HepG2 (cell line): ENCODE measurements at regions not wholly inside any gene's neighbourhood (a gene's known extent, or its start where the extent isn't known, plus 50 kb on each side); places are given as distances from the start of the nearest gene placed in this dataset.

Experiments
- ATAC-seq: fragments of 200-7000 bp; cut with Tn5 transposase; 3 replicates; pipeline ENCODE4 v1.9.1; 2020; ENCODE audit warnings: mild to moderate bottlenecking, moderate library complexity
- BruUV-seq: library from RNA; stranded (reverse); fragments of 400-500 nt; replicated peaks from 2 replicates; lab custom pipeline; 2021; lab: Mats Ljungman, UMichigan
- CTCF ChIA-PET: fragments of 300-600 bp; formaldehyde crosslinking; extraction: SDS; loops from one replicate; lab custom pipeline; 2021; ENCODE audit warnings: low total read pairs, inconsistent platforms, low intra/inter-chr PET ratio; lab: Yijun Ruan, JAX
- POLR2A ChIA-PET: fragments of 350-600 bp; sonication (Branson Sonifier 250); formaldehyde crosslinking; loops from one replicate; lab custom pipeline; 2020; ENCODE audit warnings: antibody characterized with exemption, inconsistent platforms; lab: Yijun Ruan, JAX
- DNase-seq: peaks from one replicate; pipeline ENCODE4 v3.0.0-alpha.2; 2015; ENCODE audit warnings: low spot score
- FAIRE-seq: peaks from 3 replicates; lab custom pipeline; 2011; peaks lifted over from hg19 to GRCh38; lab: Jason Lieb, UNC
- H2AFZ ChIP-seq: one replicate; pipeline ENCODE4 v1.6.1; 2011; ENCODE audit warnings: low read length, inconsistent platforms
- H3K27ac ChIP-seq: fragments of 300-600 bp; 3 replicates; pipeline ENCODE4 v1.8.0; 2011; ENCODE audit warnings: mixed run types, mild to moderate bottlenecking, mixed read lengths, low read length, inconsistent platforms; ENCODE audit not compliant: insufficient read depth; ENCODE audit errors: extremely low read length
- H3K27me3 ChIP-seq, 2 experiments: fragments of 200-600 bp in 1 of 2; 2 replicates in 1 of 2; 3 replicates in 1 of 2; pipeline versions ENCODE4 v1.6.0 to v1.8.0; 2011; ENCODE audit warnings: low read length in 2 of 2, mild to moderate bottlenecking in 2 of 2, moderate library complexity in 2 of 2, inconsistent platforms in 1 of 2; ENCODE audit not compliant: insufficient read depth in 2 of 2, control insufficient read depth in 1 of 2
- H3K36me3 ChIP-seq, 2 experiments: fragments of 200-600 bp in 1 of 2; replicated peaks in 1 of 2; 2 replicates in 1 of 2; 3 replicates in 1 of 2; pipeline versions ENCODE4 v1.5.1 to v1.8.0; 2011; ENCODE audit warnings: low read length in 2 of 2, inconsistent platforms in 1 of 2; ENCODE audit not compliant: insufficient read depth in 2 of 2, control insufficient read depth in 1 of 2
- H3K4me1 ChIP-seq: 2 replicates; pipeline ENCODE4 v1.5.1; 2012; ENCODE audit warnings: low read length, inconsistent platforms; ENCODE audit not compliant: insufficient read depth
- H3K4me2 ChIP-seq: 2 replicates; pipeline ENCODE4 v1.6.0; 2011; ENCODE audit warnings: low read depth, low read length, inconsistent platforms
- H3K4me3 ChIP-seq, 3 experiments: fragments of 200-600 bp in 1 of 3; sonication (generic), shearing (Covaris generic) in 1 of 3; replicated peaks in 1 of 3; 2 replicates each; pipeline ENCODE4 v1.5.1; 2011 to 2016; ENCODE audit warnings: low read length in 3 of 3, inconsistent platforms in 2 of 3, low read depth in 2 of 3, mild to moderate bottlenecking in 2 of 3, control low read depth in 1 of 3, mixed read lengths in 1 of 3; ENCODE audit not compliant: insufficient read depth in 1 of 3
- H3K79me2 ChIP-seq: one replicate; pipeline ENCODE4 v1.6.1; 2011; ENCODE audit warnings: low read length, inconsistent platforms; ENCODE audit not compliant: insufficient read depth
- H3K9ac ChIP-seq: 2 replicates; pipeline ENCODE4 v1.6.0; 2011; ENCODE audit warnings: mild to moderate bottlenecking, low read depth, low read length, inconsistent platforms; ENCODE audit not compliant: insufficient read depth
- H3K9me3 ChIP-seq: 2 replicates; pipeline ENCODE4 v1.5.1; 2012; ENCODE audit warnings: mild to moderate bottlenecking, low read length
- H4K20me1 ChIP-seq: 2 replicates; pipeline ENCODE4 v1.6.0; 2011; ENCODE audit warnings: inconsistent platforms, mild to moderate bottlenecking, low read length, moderate library complexity; ENCODE audit not compliant: insufficient read depth
- ARNT2 ChIP-seq: sonication (generic); formaldehyde crosslinking; IDR thresholded peaks from 2 replicates; pipeline ENCODE4 v1.8.0; 2022; ENCODE audit warnings: mild to moderate bottlenecking, low read depth, missing genetic modification reagents, moderate library complexity
- MTF2 ChIP-seq: sonication (generic); formaldehyde crosslinking; IDR thresholded peaks from 2 replicates; pipeline ENCODE4 v1.5.0; 2020; ENCODE audit warnings: missing genetic modification reagents, borderline replicate concordance
- MXD4 ChIP-seq: IDR thresholded peaks from 2 replicates; pipeline ENCODE4 v1.6.1; 2016; ENCODE audit warnings: mild to moderate bottlenecking, missing biosample characterization, missing genetic modification reagents
- TAF15 ChIP-seq: fragments of 200-400 bp; formaldehyde crosslinking; IDR thresholded peaks from one replicate; pipeline ENCODE4 v1.6.1; 2018; ENCODE audit warnings: mild to moderate bottlenecking, low read depth, low read length; ENCODE audit not compliant: poor library complexity, severe bottlenecking
- ZNF564 ChIP-seq: sonication (generic); formaldehyde crosslinking; IDR thresholded peaks from 2 replicates; pipeline ENCODE4 v1.8.1; 2023; ENCODE audit warnings: mild to moderate bottlenecking, missing genetic modification reagents
- ZNF572 ChIP-seq: sonication (generic); formaldehyde crosslinking; IDR thresholded peaks from 2 replicates; pipeline ENCODE4 v1.5.1; 2020; ENCODE audit warnings: mild to moderate bottlenecking, missing genetic modification reagents
- ZNF605 ChIP-seq: sonication (generic); formaldehyde crosslinking; IDR thresholded peaks from 2 replicates; pipeline ENCODE4 v1.8.0; 2022; ENCODE audit warnings: mild to moderate bottlenecking, missing genetic modification reagents
- ZNF616 ChIP-seq: sonication (generic); formaldehyde crosslinking; IDR thresholded peaks from 2 replicates; pipeline ENCODE4 v1.5.0; 2020; ENCODE audit warnings: low read depth, mild to moderate bottlenecking, missing genetic modification reagents
- WGBS: methylation state at CpG from one replicate; pipeline ENCODE4 v1.1.6; 2017; ENCODE audit warnings: low lambda C conversion rate; 5-methylcytosine and 5-hydroxymethylcytosine counted together
- in situ Hi-C: cut with HindIII; loops from 2 replicates; pipeline ENCODE4 v1.10.0; 2017; ENCODE audit warnings: low pct_unique_long_range_greater_than_20kb; ENCODE audit not compliant: extremely low pct_ligation_motif_present
- intact Hi-C: fragments of 100-400 bp; cut with micrococcal nuclease; formaldehyde crosslinking; loops from one replicate; pipeline ENCODE4 v1.10.0; 2022; ENCODE audit not compliant: unreplicated experiment
- TF ChIP-seq, protein P1 (sequence below), 2 experiments: sonication (generic) in 1 of 2; formaldehyde crosslinking in 1 of 2; IDR thresholded peaks; 2 replicates each; pipeline versions ENCODE4 v1.5.1 to v1.6.1; 2011 to 2020; ENCODE audit warnings: borderline replicate concordance in 1 of 2, low read depth in 1 of 2, low read length in 1 of 2, mild to moderate bottlenecking in 1 of 2, missing genetic modification reagents in 1 of 2, moderate library complexity in 1 of 2
- TF ChIP-seq, protein P2 (sequence below): sonication (generic); formaldehyde crosslinking; IDR thresholded peaks from 2 replicates; pipeline ENCODE4 v1.4.0; 2020; ENCODE audit warnings: mild to moderate bottlenecking, missing genetic modification reagents
- TF ChIP-seq, protein P3 (sequence below): sonication (generic); formaldehyde crosslinking; IDR thresholded peaks from 2 replicates; pipeline ENCODE4 v1.4.0; 2020; ENCODE audit warnings: missing genetic modification reagents, borderline replicate concordance

- TF ChIP-seq MXD4 (CRISPR knock-in tag), result no peak
These were observed 411.7 kb upstream of the FZD8 start (continued) for GRCh38 chr10:36053775-36054174.

DNA sequence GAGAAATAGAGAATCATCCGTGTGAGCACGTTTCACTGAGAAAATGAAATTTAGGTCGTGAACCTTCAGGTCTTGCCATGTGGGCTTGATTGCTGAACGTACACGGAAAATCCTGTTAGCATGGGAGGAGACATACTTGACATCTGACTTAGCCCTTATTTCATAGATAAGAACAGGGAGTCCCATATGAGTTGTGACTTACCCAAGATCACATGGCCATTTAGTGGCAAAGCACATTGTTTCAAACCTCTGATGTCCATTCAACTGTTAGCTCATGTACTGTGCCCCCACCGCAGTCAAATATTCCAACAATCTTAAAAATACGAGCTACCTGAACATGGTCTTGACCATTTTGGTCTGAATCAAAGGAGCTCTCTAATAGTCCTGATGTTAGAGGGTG is 411.2 kb upstream of the FZD8 start:
- FAIRE-seq (no peak), DNase-seq (no peak), ATAC-seq (no peak)
- ChIA-PET CTCF (no interaction called here), POLR2A (no interaction called here)
- Histone ChIP-seq H3K27me3 (no peaks in the 10 kb centered on the region), H3K9ac (no peak overlapping the region), H3K79me2 (no peaks in the 10 kb centered on the region), H3K4me3 (no peak overlapping the region), H2AFZ (no peak overlapping the region), H3K4me2 (no peak overlapping the region), H3K36me3 (no peaks in the 10 kb centered on the region), H3K4me1 (no peaks in the 10 kb centered on the region), H4K20me1 (no peaks in the 10 kb centered on the region), H3K27ac (no peak overlapping the region), H3K9me3 (peaks cover 7% of the 10 kb centered on the region)
- intact Hi-C loops (no loop called here), in situ Hi-C loops (no loop called here)
- 8% methylated on average over 7 of the region's 7 CpGs for WGBS
- BruUV-seq, result no TSS peak
- no peak for TF ChIP-seq ZNF616 (CRISPR knock-in tag)
- no peak for TF ChIP-seq ZNF605 (CRISPR knock-in tag)
- TF ChIP-seq, protein P1, sequence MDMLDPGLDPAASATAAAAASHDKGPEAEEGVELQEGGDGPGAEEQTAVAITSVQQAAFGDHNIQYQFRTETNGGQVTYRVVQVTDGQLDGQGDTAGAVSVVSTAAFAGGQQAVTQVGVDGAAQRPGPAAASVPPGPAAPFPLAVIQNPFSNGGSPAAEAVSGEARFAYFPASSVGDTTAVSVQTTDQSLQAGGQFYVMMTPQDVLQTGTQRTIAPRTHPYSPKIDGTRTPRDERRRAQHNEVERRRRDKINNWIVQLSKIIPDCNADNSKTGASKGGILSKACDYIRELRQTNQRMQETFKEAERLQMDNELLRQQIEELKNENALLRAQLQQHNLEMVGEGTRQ (IDR thresholded peaks at IDR 0.05; ENCODE audit: low read depth, low read length), result no peak
- TF ChIP-seq, protein P1 (CRISPR knock-in tag; IDR thresholded peaks at IDR 0.05; ENCODE audit: borderline replicate concordance), result no peak
- TF ChIP-seq, protein P2, sequence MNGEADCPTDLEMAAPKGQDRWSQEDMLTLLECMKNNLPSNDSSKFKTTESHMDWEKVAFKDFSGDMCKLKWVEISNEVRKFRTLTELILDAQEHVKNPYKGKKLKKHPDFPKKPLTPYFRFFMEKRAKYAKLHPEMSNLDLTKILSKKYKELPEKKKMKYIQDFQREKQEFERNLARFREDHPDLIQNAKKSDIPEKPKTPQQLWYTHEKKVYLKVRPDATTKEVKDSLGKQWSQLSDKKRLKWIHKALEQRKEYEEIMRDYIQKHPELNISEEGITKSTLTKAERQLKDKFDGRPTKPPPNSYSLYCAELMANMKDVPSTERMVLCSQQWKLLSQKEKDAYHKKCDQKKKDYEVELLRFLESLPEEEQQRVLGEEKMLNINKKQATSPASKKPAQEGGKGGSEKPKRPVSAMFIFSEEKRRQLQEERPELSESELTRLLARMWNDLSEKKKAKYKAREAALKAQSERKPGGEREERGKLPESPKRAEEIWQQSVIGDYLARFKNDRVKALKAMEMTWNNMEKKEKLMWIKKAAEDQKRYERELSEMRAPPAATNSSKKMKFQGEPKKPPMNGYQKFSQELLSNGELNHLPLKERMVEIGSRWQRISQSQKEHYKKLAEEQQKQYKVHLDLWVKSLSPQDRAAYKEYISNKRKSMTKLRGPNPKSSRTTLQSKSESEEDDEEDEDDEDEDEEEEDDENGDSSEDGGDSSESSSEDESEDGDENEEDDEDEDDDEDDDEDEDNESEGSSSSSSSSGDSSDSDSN (CRISPR knock-in tag), result no peak
- TF ChIP-seq TAF15, result no peak
- TF ChIP-seq ARNT2 (CRISPR knock-in tag), result no peak
- no peak for TF ChIP-seq ZNF572 (CRISPR knock-in tag)
- no peak for TF ChIP-seq MTF2 (CRISPR knock-in tag)
- TF ChIP-seq ZNF564 (CRISPR knock-in tag), result no peak
- TF ChIP-seq, protein P3, sequence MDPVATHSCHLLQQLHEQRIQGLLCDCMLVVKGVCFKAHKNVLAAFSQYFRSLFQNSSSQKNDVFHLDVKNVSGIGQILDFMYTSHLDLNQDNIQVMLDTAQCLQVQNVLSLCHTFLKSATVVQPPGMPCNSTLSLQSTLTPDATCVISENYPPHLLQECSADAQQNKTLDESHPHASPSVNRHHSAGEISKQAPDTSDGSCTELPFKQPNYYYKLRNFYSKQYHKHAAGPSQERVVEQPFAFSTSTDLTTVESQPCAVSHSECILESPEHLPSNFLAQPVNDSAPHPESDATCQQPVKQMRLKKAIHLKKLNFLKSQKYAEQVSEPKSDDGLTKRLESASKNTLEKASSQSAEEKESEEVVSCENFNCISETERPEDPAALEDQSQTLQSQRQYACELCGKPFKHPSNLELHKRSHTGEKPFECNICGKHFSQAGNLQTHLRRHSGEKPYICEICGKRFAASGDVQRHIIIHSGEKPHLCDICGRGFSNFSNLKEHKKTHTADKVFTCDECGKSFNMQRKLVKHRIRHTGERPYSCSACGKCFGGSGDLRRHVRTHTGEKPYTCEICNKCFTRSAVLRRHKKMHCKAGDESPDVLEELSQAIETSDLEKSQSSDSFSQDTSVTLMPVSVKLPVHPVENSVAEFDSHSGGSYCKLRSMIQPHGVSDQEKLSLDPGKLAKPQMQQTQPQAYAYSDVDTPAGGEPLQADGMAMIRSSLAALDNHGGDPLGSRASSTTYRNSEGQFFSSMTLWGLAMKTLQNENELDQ (CRISPR knock-in tag), result no peak
